ENCODE measurements at regions not wholly inside any gene's neighbourhood (a gene's known extent, or its start where the extent isn't known, plus 50 kb on each side); places are given as distances from the start of the nearest gene placed in this dataset.

- in situ Hi-C loops (cut with MboI), result no loop called here
- ATAC-seq (no peak), DNase-seq (ENCODE audit: extremely low read depth in 1 of 4, low spot score in 3 of 4) (no peak), FAIRE-seq (no peak)
- Histone ChIP-seq H3K9me1 (ENCODE audit: control insufficient read depth, insufficient read depth, low read length) (no peaks in the 10 kb centered on the region), H3K9me3 (replicated peaks; ENCODE audit: control insufficient read depth, insufficient read depth, low read depth, low read length) (no peaks in the 10 kb centered on the region), H3K4me2 (ENCODE audit: insufficient read depth, low read length) (no peak overlapping the region), H3K79me2 (ENCODE audit: control insufficient read depth, insufficient read depth, low read length) (no peaks in the 10 kb centered on the region), H3K27me3 (ENCODE audit: control insufficient read depth in 2 of 2, insufficient read depth in 2 of 2, low read length in 2 of 2) (no peaks in the 10 kb centered on the region), H3K27ac (ENCODE audit: extremely low read depth, low read depth, low read length) (no peak overlapping the region), H3K4me1 (replicated peaks in 1 of 2; ENCODE audit: control insufficient read depth in 2 of 2, insufficient read depth in 2 of 2, low read length in 2 of 2) (no peaks in the 10 kb centered on the region), H4K20me1 (replicated peaks; ENCODE audit: control insufficient read depth, insufficient read depth, low read length) (no peaks in the 10 kb centered on the region), H3K4me3 (no peak overlapping the region), H3K36me3 (ENCODE audit: control insufficient read depth, insufficient read depth, low read length) (no peaks in the 10 kb centered on the region), H2AFZ (ENCODE audit: low read depth, low read length) (no peak overlapping the region), H3K9ac (ENCODE audit: insufficient read depth in 1 of 2, low read depth in 2 of 2, low read length in 2 of 2) (no peak overlapping the region)
- TF ChIP-seq, protein P1, sequence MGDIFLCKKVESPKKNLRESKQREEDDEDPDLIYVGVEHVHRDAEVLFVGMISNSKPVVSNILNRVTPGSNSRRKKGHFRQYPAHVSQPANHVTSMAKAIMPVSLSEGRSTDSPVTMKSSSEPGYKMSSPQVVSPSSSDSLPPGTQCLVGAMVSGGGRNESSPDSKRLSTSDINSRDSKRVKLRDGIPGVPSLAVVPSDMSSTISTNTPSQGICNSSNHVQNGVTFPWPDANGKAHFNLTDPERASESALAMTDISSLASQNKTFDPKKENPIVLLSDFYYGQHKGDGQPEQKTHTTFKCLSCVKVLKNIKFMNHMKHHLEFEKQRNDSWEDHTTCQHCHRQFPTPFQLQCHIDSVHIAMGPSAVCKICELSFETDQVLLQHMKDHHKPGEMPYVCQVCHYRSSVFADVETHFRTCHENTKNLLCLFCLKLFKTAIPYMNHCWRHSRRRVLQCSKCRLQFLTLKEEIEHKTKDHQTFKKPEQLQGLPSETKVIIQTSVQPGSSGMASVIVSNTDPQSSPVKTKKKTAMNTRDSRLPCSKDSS (IDR thresholded peaks at IDR 0.05; ENCODE audit: low read depth, partially characterized antibody), result no peak
- TF ChIP-seq, protein P2, sequence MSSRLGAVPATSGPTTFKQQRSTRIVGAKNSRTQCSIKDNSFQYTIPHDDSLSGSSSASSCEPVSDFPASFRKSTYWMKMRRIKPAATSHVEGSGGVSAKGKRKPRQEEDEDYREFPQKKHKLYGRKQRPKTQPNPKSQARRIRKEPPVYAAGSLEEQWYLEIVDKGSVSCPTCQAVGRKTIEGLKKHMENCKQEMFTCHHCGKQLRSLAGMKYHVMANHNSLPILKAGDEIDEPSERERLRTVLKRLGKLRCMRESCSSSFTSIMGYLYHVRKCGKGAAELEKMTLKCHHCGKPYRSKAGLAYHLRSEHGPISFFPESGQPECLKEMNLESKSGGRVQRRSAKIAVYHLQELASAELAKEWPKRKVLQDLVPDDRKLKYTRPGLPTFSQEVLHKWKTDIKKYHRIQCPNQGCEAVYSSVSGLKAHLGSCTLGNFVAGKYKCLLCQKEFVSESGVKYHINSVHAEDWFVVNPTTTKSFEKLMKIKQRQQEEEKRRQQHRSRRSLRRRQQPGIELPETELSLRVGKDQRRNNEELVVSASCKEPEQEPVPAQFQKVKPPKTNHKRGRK (tag; IDR thresholded peaks at IDR 0.05), result no peak
- TF ChIP-seq RHOXF2B (CRISPR knock-in tag; conservative IDR thresholded peaks at IDR 0.05) (no peak), MYNN (IDR thresholded peaks at IDR 0.05) (no peak), MYNN (CRISPR knock-in tag; IDR thresholded peaks at IDR 0.05) (no peak), ZNF175 (CRISPR knock-in tag; IDR thresholded peaks at IDR 0.05; ENCODE audit: low read depth) (no peak), ASH1L (IDR thresholded peaks at IDR 0.05; ENCODE audit: borderline replicate concordance, low read depth, partially characterized antibody) (no peak), DACH1 (IDR thresholded peaks at IDR 0.05; ENCODE audit: partially characterized antibody) (no peak), ATF3 (IDR thresholded peaks at IDR 0.05) (no peak), ATF3 (CRISPR knock-in tag; conservative IDR thresholded peaks at IDR 0.05) (no peak), KAT2B (IDR thresholded peaks at IDR 0.05; ENCODE audit: low read depth, low read length) (no peak), ELF1 (tag; IDR thresholded peaks at IDR 0.05) (no peak), ZFX (CRISPR knock-in tag; IDR thresholded peaks at IDR 0.05) (no peak)
- WGBS (ENCODE audit: insufficient coverage, low coverage, missing lambda C conversion rate), result 0% methylated on average over 3 of the region's 3 CpGs
- ChIA-PET CTCF (ENCODE audit: low intra/inter-chr PET ratio) (interaction anchor here (0.6 kb wide), 1 partner anchor 322 kb away, joined by 3 read pairs; no protein-coding TSS in a partner anchor), POLR2A (no interaction called here)
- no TSS peak for BruUV-seq (replicated peaks)
- intact Hi-C loops (cut with micrococcal nuclease), result no loop called here
Measured at GRCh38 chr7:85600395-85600794, 413.5 kb upstream of the SEMA3D start.

Measured in K562 (cell line).